ENCODE measurements at regions not wholly inside any gene's neighbourhood (a gene's known extent, or its start where the extent isn't known, plus 50 kb on each side); places are given as distances from the start of the nearest gene placed in this dataset.

GRCh38 chr1:99457381-99458165 is 188.3 kb upstream of the PALMD start:
- H3K36me3 Mint-ChIP-seq (ENCODE audit: low read depth): no peaks in the 10 kb centered on the region
- no peaks in the 10 kb centered on the region for H3K9me3 Mint-ChIP-seq
- DNase-seq: no peak
- no peaks in the 10 kb centered on the region for H3K4me1 Mint-ChIP-seq
- intact Hi-C loops (cut with micrococcal nuclease): no loop called here
- no peak overlapping the region for H3K4me3 Mint-ChIP-seq
- H3K27ac Mint-ChIP-seq: no peak overlapping the region
- H3K27me3 Mint-ChIP-seq: peaks cover 3% of the 10 kb centered on the region

DNA sequence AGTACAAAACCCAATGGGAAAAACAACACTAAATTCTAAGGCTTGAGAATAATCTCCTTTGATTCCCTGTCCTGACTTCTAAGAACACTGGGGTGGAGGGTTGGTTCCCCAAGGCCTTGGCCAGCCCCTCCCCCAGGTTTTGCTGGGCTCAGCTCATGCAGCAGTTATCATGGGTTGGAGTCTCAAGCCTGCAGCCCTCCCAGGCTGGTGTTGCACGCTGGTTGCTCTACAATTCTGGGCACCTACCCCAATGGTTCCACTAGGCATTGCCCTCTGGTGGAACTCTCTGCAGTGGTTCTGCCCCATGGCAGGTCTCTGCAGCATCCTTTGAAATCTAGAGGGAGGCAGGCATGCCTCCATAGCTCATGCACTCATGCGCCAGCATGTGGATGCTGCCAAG is 184.4 kb upstream of the PALMD start:
- Mint-ChIP-seq H3K36me3 (ENCODE audit: low read depth) (no peaks in the 10 kb centered on the region), H3K9me3 (no peaks in the 10 kb centered on the region), H3K27ac (no peak overlapping the region), H3K4me3 (no peak overlapping the region), H3K27me3 (peaks cover 3% of the 10 kb centered on the region), H3K4me1 (no peaks in the 10 kb centered on the region)
- intact Hi-C loops (cut with micrococcal nuclease): no loop called here
- no peak for DNase-seq

- H3K36me3 Mint-ChIP-seq (ENCODE audit: low read depth): no peaks in the 10 kb centered on the region
- H3K4me1 Mint-ChIP-seq: no peaks in the 10 kb centered on the region
- no peak overlapping the region for H3K4me3 Mint-ChIP-seq
- no peak for DNase-seq
- no peaks in the 10 kb centered on the region for H3K27me3 Mint-ChIP-seq
- no peak overlapping the region for H3K27ac Mint-ChIP-seq
- H3K9me3 Mint-ChIP-seq: no peaks in the 10 kb centered on the region
- intact Hi-C loops (cut with micrococcal nuclease): no loop called here
These were observed 181.2 kb upstream of the PALMD start for GRCh38 chr1:99464738-99465137.

DNA sequence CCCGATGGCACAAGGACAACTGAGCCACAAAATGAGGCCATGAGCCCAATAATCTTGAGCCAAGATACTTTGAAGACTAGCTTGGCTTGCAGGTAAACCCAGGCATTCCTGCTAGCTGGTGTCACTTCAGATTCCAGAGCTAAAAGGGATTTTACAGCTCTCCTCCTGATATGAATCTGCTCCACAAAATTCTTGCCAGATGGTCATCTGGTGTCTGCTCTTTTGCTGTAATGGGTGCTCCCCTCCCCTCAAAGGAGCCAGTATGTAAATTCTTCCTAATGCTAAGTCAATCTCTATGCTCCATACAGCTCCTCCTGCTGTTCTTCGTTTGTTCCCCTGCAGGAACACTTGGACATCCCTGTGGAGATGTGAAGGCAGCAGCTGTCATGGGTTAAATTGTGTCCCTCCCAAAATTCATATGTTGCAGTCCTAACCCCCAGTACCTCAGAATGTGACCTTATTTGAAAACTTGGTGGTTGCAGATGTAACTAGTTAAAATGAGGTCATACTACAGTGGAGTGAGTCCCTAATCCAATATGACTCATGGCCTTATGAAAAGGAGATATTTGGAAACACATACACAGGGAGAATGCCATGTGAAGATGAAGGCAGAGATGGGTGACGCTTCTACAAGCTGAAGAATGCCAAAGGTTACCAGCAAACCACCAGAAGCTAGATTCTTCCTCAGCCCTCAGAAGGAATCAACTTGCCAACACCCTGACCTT is 180.6 kb upstream of the PALMD start:
- Mint-ChIP-seq H3K36me3 (ENCODE audit: low read depth) (no peaks in the 10 kb centered on the region), H3K27me3 (no peaks in the 10 kb centered on the region), H3K9me3 (no peaks in the 10 kb centered on the region), H3K4me1 (no peaks in the 10 kb centered on the region), H3K4me3 (no peak overlapping the region), H3K27ac (no peak overlapping the region)
- intact Hi-C loops (cut with micrococcal nuclease): no loop called here
- no peak for DNase-seq

- H3K27ac Mint-ChIP-seq: no peak overlapping the region
- H3K27me3 Mint-ChIP-seq: no peaks in the 10 kb centered on the region
- H3K4me1 Mint-ChIP-seq: no peaks in the 10 kb centered on the region
- DNase-seq: no peak
- no peaks in the 10 kb centered on the region for H3K36me3 Mint-ChIP-seq (ENCODE audit: low read depth)
- intact Hi-C loops (cut with micrococcal nuclease): no loop called here
- no peak overlapping the region for H3K4me3 Mint-ChIP-seq
- H3K9me3 Mint-ChIP-seq: no peaks in the 10 kb centered on the region
These were observed 178.3 kb upstream of the PALMD start for GRCh38 chr1:99467645-99468044.

GRCh38 chr1:99469550-99469971 is 176.4 kb upstream of the PALMD start:
- intact Hi-C loops (cut with micrococcal nuclease): no loop called here
- no peaks in the 10 kb centered on the region for H3K4me1 Mint-ChIP-seq
- no peaks in the 10 kb centered on the region for H3K9me3 Mint-ChIP-seq
- no peak overlapping the region for H3K4me3 Mint-ChIP-seq
- DNase-seq: no peak
- H3K36me3 Mint-ChIP-seq (ENCODE audit: low read depth): no peaks in the 10 kb centered on the region
- no peak overlapping the region for H3K27ac Mint-ChIP-seq
- peaks cover 4% of the 10 kb centered on the region for H3K27me3 Mint-ChIP-seq

DNA sequence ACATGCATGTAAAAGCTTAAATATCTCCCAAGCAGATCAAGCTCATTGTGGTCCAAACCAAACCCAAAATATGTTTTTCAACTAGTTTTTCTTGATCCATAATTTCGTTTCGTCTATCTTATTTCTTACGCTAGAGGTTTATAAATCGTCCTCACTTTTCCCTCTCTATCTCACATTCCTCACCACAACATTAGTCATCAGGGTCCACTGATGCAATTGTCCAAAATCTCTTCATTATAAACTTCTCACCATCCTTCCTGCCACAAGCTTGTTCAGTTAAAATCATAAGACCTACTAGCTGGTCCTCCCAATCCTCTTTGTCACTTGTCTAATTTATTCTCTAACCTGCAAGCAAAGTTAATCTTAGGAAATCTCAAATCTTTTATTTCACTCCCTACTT is 173.0 kb upstream of the PALMD start:
- Mint-ChIP-seq H3K4me1 (no peaks in the 10 kb centered on the region), H3K27me3 (peaks cover 6% of the 10 kb centered on the region), H3K9me3 (no peaks in the 10 kb centered on the region), H3K36me3 (ENCODE audit: low read depth) (no peaks in the 10 kb centered on the region), H3K4me3 (no peak overlapping the region), H3K27ac (no peak overlapping the region)
- DNase-seq: no peak
- intact Hi-C loops (cut with micrococcal nuclease): no loop called here

DNA sequence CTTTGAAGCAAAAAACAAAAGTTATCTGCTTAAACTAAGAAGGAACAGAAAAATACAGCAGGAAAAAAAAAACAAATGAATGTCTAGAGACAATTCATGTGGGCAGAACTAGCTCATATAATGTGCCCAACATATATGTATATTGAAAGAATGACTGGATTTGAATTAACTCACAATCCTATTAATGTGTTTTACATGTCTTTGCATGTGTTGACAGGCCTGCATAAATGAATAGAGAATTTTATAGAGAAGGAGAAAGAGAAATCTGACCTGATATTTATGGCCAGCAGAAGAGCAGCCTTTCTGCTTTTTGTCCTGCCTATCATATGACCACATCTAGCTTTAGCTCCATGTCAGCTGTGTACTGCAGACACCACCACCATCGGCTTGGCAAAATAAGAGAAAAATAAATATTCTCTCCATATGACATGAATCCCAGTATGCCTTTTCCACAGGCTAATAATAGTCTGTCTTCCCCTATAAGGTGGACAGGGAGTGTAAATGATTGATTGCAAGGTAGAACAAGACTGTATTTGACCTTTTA is 171.5 kb upstream of the PALMD start:
- DNase-seq: no peak
- Mint-ChIP-seq H3K4me1 (no peaks in the 10 kb centered on the region), H3K36me3 (ENCODE audit: low read depth) (no peaks in the 10 kb centered on the region), H3K27ac (no peak overlapping the region), H3K9me3 (no peaks in the 10 kb centered on the region), H3K27me3 (peaks cover 8% of the 10 kb centered on the region), H3K4me3 (no peak overlapping the region)
- intact Hi-C loops (cut with micrococcal nuclease): no loop called here

GRCh38 chr1:99476058-99476457 is 169.9 kb upstream of the PALMD start:
- Mint-ChIP-seq H3K27ac (no peak overlapping the region), H3K4me1 (no peaks in the 10 kb centered on the region), H3K4me3 (no peak overlapping the region), H3K27me3 (peaks cover 8% of the 10 kb centered on the region), H3K9me3 (no peaks in the 10 kb centered on the region), H3K36me3 (ENCODE audit: low read depth) (no peaks in the 10 kb centered on the region)
- DNase-seq: no peak
- intact Hi-C loops (cut with micrococcal nuclease): no loop called here

GRCh38 chr1:99481391-99481996 is 164.4 kb upstream of the PALMD start:
- Mint-ChIP-seq H3K27me3 (peaks cover 5% of the 10 kb centered on the region), H3K9me3 (no peaks in the 10 kb centered on the region), H3K4me3 (no peak overlapping the region), H3K4me1 (no peaks in the 10 kb centered on the region), H3K27ac (no peak overlapping the region), H3K36me3 (ENCODE audit: low read depth) (no peaks in the 10 kb centered on the region)
- DNase-seq: peak; percentile 78
- intact Hi-C loops (cut with micrococcal nuclease): loop anchor here (1.0 kb wide), 2 partner anchors 301 to 687 kb away; no protein-coding TSS in a partner anchor

GRCh38 chr1:99482286-99482685 is 163.6 kb upstream of the PALMD start:
- H3K4me3 Mint-ChIP-seq: no peak overlapping the region
- intact Hi-C loops (cut with micrococcal nuclease): no loop called here
- no peaks in the 10 kb centered on the region for H3K9me3 Mint-ChIP-seq
- peaks cover 5% of the 10 kb centered on the region for H3K27me3 Mint-ChIP-seq
- no peaks in the 10 kb centered on the region for H3K36me3 Mint-ChIP-seq (ENCODE audit: low read depth)
- H3K4me1 Mint-ChIP-seq: no peaks in the 10 kb centered on the region
- H3K27ac Mint-ChIP-seq: no peak overlapping the region
- no peak for DNase-seq

GRCh38 chr1:99482750-99483149 is 163.2 kb upstream of the PALMD start:
- Mint-ChIP-seq H3K36me3 (ENCODE audit: low read depth) (no peaks in the 10 kb centered on the region), H3K4me3 (no peak overlapping the region), H3K9me3 (no peaks in the 10 kb centered on the region), H3K4me1 (no peaks in the 10 kb centered on the region), H3K27ac (no peak overlapping the region), H3K27me3 (peaks cover 5% of the 10 kb centered on the region)
- no peak for DNase-seq
- intact Hi-C loops (cut with micrococcal nuclease): no loop called here

DNA sequence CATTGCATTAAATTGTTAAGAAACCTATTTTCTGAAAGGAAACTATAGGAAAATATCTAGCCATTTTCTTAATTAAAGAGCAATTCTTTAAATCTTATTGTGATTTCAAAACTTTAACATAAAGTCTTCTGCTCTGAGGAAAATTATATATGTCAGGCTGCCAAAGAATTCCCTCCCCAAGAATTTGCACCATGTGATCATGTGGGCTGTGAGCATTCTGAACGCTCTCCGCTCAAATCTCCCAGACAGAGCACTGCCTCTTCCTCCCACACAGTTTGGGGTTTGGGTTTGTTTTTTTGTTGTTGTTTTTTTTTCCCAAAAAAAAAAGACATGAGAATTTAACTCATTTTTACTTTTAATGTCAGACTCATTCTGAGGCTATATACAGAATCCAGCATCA is 155.9 kb upstream of the PALMD start:
- Mint-ChIP-seq H3K36me3 (ENCODE audit: low read depth) (no peaks in the 10 kb centered on the region), H3K9me3 (no peaks in the 10 kb centered on the region), H3K27me3 (peaks cover 9% of the 10 kb centered on the region), H3K27ac (no peak overlapping the region), H3K4me3 (no peak overlapping the region), H3K4me1 (no peaks in the 10 kb centered on the region)
- intact Hi-C loops (cut with micrococcal nuclease): no loop called here
- no peak for DNase-seq

- no peak overlapping the region for H3K27ac Mint-ChIP-seq
- H3K4me1 Mint-ChIP-seq: no peaks in the 10 kb centered on the region
- peaks cover 2% of the 10 kb centered on the region for H3K27me3 Mint-ChIP-seq
- intact Hi-C loops (cut with micrococcal nuclease): no loop called here
- H3K4me3 Mint-ChIP-seq: no peak overlapping the region
- H3K36me3 Mint-ChIP-seq (ENCODE audit: low read depth): no peaks in the 10 kb centered on the region
- no peak for DNase-seq
- H3K9me3 Mint-ChIP-seq: no peaks in the 10 kb centered on the region
These were observed 149.8 kb upstream of the PALMD start for GRCh38 chr1:99496067-99496466.
